NCI-H524 treated with DMSO at 0.1 percent for 48 hours (cell line): ENCODE measurements at regions not wholly inside any gene's neighbourhood (a gene's known extent, or its start where the extent isn't known, plus 50 kb on each side); places are given as distances from the start of the nearest gene placed in this dataset.
"Not testable (repeated sequence)": the region's sequence is repeated elsewhere in the genome, so short reads cannot be mapped to it uniquely, and the experiment has no call there.

ENCODE experiments used
- DNase-seq: peaks from one replicate; lab custom pipeline; 2025; lab: John Stamatoyannopoulos, UW

DNA sequence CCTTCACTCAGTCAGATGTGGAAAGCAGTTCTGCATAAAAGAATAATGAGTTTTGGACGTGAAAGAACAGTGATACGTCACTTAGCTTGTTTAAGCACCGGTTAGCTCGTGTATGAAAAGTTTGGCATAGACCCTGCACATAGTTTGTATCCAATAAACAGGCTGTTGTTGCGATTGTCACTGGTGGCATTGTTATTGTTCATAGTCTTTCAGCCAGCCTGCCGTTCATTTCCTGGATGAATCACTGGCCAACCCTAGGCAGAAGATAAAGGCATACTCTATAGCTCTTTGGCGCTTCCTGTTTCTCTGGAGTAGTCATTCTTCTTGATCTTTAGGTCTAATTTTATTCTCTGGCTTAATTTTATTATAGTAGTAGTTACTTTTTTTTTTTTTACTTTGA lies 57.8 kb upstream of the ANKRD30A start:
- DNase-seq: no peak

DNA sequence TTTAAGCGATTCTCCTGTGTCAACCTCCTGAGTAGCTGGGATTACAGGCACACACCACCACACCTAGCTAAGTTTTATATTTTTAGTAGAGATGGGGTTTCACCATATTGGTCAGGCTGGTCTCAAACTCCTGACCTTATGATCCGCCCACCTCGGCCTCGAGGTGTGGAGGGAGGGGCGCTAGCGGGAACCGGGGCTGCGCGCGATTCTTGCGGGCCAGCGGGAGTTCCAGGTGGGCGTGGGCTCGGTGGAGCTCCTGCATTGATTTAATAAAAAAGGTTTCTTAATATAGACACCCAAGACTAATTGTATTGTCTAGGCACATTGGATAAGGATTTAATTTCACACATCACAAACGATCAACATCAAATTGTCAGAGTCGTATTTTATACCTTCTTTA lies 63.1 kb upstream of the ANKRD30A start:
- not testable (repeated sequence) for DNase-seq

DNA sequence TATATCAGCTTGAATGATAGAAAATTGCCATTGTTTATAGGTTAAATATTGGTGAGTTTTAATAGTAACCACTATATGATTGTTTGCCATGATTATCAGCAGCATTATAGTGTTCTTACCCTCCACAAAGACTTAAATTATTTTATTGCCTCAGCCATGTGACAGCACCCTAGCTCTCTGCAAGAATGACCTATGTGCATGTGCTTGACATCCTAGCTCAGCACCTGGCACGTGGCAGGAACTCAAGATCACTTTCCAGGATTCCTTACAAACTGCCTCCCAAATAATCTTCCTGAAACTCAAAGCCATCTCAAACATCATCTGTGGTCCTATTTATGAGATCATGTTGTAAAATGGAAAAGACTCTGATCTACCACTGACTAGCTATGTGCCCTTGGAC lies 68.1 kb upstream of the ANKRD30A start:
- no peak for DNase-seq

DNA sequence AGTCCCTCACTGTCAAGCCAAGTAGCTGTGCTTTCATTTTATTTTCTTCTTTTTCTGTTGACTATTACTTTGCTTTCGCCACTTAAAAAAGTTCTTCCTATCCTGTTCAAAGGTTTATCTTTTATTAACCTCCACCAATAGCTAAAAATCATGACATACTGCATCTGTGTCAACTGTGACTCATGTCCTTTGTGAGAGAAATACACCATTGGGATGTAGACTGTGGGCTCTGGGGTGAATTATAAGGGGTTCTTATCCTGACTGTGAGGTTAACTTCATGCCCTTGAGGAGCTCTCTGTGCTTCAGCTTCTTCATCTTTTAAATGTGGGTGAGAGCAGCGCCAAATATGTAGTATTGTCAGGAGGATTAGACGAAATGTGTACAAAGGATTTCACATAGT lies 71.9 kb upstream of the ANKRD30A start:
- DNase-seq: no peak

- not testable (repeated sequence) for DNase-seq
Measured at GRCh38 chr10:37049982-37050381, 75.4 kb upstream of the ANKRD30A start.

DNA sequence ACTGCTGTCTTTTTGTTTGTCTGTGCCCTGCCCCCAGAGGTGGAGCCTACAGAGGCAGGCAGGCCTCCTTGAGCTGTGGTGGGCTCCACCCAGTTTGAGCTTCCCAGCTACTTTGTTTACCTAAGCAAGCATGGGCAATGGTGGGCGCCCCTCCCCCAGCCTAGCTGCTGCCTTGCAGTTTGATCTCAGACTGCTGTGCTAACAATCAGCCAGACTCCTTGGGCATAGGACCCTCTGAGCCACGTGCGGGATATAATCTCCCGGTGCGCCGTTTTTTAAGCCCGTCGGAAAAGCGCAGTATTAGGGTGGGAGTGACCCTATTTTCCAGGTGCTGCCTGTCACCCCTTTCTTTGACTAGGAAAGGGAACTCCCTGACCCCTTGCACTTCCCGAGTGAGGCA lies 81.1 kb upstream of the ANKRD30A start:
- DNase-seq: not testable (repeated sequence)

DNA sequence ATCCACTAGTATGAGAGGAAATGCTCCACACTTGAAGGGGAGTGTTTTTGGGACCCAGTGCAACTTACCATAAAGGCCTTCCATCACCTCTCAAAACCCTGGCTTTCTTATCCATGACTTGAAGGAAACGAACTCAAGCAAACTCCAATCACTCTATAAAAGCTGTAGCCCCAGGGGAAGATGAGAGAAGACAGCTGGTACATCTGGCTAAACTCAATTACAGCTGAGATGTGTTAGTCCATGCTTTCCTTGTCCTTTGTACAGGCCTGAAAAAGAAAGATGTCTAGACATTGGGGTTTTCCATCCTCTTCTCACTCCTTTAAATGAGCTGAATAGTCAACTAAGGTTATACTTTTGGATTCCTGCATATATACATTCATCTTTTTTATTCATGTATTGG lies 89.5 kb upstream of the ANKRD30A start:
- no peak for DNase-seq

- DNase-seq: no peak
Measured at GRCh38 chr10:37015498-37015897, 109.9 kb upstream of the ANKRD30A start.

DNA sequence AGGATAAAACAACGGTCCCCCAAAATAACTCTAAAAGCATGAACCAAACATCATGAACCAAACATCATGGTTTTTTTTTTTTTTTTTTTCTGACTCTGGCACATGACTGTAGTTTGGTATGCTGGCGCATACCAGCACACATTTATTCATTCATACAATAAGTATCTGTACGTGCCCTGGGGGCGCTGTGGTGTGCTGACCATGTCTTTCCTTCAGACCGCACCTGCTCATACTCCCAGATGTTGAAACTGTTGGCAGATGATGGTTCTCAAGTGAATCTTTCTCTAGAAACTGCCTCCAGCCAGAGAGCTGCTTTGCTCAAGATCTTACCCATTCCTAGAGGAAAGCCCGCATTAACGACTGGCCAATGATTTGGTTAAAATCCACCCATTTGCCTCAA lies 114.7 kb upstream of the ANKRD30A start:
- DNase-seq: no peak

- DNase-seq: not testable (repeated sequence)
Measured at GRCh38 chr10:37008276-37008675, 117.1 kb upstream of the ANKRD30A start.

DNA sequence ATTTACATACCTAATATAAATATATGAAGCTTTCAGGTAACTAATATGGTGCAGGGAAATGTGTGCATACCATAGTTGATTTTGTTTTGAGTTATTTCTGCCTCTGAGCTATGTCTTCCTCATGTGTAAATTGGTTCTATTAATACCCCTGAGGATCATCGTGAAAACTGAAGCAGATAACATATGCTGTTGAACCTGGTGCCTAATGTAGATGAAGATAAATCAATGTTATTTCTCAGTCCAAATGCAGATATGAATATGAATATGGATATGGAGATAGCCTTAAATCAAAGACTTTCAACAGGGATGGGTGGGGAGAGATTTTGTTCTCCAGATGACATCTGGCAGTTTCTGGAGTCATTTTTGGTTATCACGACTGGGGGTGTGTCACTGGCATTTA lies 122.3 kb upstream of the ANKRD30A start:
- DNase-seq: no peak

- DNase-seq: not testable (repeated sequence)
Measured at GRCh38 chr10:36995806-36996205, 129.6 kb upstream of the ANKRD30A start.

DNA sequence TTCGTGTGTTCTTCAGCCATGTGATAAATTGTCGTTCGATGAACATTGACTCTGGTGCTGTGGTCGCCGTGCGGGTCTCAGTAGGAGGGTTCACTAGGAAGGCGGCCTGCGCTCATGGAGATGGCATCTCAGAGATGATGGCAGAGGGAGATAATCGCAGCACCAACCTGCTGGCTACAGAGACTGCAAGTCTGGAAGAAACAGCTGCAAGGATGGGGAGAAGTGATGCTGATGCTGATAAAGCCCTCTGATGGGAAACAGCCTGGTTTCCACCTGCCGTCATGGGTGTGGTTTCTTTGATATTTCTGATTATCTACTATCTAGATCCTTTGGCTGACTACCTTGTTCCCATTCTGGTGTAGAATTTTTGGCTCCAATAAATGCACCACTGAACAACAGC lies 130.5 kb upstream of the ANKRD30A start:
- no peak for DNase-seq

- DNase-seq: no peak
Measured at GRCh38 chr10:36989233-36989632, 136.2 kb upstream of the ANKRD30A start.

DNA sequence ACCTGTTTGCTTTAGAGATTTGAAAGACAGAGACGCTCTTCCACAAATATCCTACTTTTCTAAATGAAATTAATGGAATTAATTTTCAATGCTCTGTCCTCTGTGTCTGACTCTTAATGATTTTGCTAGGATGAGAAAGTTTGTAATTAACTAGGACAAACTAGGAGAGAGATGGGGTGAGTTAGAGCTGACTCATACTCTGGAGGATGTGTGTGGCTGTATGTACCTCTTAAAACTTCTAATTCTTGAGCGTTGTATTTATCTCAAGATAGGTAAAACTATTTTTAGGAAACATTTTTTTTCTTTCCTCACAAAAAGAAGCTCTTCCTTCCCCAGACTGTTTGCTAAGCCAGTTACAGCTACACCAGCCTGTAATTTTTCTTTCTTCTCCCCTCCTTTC lies 178.8 kb upstream of the ANKRD30A start:
- no peak for DNase-seq

DNA sequence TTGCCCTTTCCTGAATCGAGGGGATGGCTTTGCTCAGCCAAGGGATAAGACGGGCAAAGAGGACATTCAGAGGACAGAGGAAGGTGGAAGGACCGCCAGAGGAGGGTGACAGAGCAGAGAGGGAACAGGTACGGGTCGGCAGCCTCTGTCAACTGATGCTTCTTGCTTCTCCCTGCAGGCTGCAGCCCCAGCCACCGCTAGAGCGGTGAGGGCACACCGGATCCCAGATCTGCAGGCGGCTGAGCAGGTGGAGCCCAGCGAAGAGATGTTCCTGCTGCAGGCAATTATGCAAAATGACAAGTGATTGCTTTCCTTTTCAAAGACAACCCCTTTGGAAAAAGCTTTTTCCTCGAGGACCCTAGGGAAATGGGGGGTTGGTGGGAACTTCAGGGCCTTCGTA lies 181.9 kb upstream of the ANKRD30A start:
- DNase-seq: no peak

DNA sequence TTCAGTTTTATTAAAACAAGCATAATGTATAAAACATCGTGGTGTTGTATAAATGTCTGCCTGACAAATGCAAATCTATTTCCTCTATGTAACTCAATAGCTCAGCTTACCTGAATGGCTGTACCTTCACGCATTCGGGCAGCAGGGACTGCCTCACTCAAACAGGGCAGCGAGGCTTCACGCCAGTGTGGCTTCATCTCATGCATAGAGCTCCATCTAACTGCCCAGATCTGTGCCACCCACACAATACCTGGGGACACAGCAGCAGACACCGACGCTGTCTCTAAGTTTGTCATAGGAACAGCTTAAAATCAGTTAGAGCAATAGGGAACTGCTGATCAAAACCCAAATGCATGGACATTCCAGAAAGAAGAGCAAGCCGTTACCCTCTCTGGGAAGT lies 182.8 kb upstream of the ANKRD30A start:
- DNase-seq: no peak

- DNase-seq: no peak
Measured at GRCh38 chr10:36903040-36903439, 222.4 kb upstream of the ANKRD30A start.

GRCh38 chr10:36899652-36900051 lies 225.7 kb upstream of the ANKRD30A start:
- no peak for DNase-seq

DNA sequence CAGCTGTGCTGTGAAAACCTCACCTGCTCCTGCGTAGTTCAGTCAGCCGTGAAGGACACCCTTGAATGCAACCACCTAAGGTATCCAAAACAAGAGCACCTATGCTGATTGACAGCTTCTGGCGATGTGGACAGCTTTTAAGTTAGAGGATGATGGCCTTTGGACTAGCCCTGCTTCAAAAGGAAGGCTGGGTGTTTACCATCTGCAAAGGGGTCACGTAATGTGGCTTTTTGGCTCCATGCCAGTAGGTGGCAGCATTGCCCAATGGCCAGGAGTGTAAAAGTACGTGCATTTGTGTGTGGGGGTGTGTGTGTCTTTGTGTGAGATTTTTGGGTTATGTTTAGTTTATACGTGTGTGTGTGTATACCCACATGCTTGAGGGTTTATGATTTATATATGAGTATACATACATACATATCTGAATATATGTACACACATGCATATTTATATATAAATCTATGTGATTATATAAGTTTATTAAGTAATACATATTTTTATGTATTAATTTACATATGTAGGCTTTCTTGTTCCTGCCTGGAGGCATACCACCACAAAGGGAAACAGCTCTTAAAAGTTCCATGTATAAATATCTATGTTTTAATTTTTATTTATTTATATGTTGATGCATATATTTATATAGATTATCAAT lies 236.3 kb upstream of the ANKRD30A start:
- DNase-seq: no peak

DNA sequence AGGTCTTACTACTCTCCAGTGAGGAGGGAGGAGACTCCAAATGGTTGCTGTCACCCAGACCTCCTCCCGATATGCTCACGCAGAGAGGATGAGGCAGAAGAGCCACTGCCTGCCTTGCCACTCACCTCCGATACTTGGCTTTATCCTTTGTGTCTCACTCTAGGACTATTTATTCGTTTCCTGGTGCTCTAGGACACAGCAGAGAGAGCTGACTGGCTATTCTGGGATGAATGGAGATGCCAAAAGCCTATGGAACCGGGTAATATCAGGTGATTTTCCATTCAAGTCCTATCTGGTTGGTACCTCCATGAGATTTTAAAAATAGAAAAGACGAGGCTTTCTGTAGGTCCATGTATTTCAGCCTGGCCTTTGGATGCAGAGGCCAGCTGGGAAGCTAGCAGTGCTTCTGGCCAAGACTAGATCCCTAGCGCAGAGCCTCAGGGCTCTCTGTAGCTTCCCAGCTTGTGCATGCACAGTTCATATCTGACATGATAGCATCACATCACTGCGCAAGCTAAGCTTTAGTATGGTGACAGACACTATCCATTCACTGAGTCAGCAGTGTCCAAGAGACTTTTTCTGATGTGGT lies 239.0 kb upstream of the ANKRD30A start:
- no peak for DNase-seq

- no peak for DNase-seq
Measured at GRCh38 chr10:36885746-36886145, 239.7 kb upstream of the ANKRD30A start.

GRCh38 chr10:36882781-36883180 lies 242.6 kb upstream of the ANKRD30A start:
- DNase-seq: no peak

DNA sequence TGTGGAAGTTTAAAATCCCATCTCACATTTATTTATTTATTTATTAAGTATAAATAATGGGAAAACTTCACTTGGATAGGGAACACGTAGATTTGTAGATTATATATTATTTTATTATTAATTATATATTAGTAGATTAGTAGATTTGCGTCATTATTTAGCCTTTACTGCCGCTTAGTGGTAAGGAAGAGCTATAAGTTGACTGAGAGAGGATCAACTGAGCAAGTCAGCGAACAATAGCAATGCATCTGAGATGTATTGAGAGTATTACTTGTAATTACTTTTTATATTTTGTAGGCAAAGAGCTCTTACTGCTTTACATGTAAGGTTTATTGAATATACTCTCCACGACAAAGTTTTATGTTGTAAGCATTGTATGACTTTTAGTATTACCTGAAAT lies 244.5 kb upstream of the ANKRD30A start:
- DNase-seq: no peak
